ENCODE measurements at regions not wholly inside any gene's neighbourhood (a gene's known extent, or its start where the extent isn't known, plus 50 kb on each side); places are given as distances from the start of the nearest gene placed in this dataset.
"Not testable (repeated sequence)": the region's sequence is repeated elsewhere in the genome, so short reads cannot be mapped to it uniquely, and the experiment has no call there.

DNA sequence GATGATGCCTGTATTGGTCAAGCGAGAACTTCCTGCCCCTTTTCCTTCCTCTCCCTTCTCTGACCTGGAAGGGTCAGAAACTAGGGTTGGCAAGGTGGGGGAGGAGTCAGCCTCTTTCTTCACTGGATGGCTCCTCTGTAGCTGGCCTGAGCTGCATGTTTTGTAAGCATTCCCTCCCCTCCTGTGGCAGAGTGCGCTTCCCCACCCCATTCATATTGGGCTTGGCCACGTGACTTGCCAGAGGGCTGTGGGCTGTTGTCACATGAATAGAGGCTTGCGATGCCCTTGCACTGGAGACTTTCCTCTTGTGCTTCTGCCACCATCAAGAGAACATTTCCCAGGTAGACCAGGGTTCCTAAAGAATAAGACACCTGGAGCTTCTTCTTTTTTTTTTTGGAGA is 111.3 kb upstream of the PODXL start:
- Mint-ChIP-seq H3K9me3 (no peaks in the 10 kb centered on the region), H3K27ac (no peak overlapping the region), H3K36me3 (ENCODE audit: low read depth) (no peaks in the 10 kb centered on the region), H3K4me3 (no peak overlapping the region), H3K27me3 (ENCODE audit: low read depth) (peaks cover 6% of the 10 kb centered on the region), H3K4me1 (ENCODE audit: low read depth) (no peaks in the 10 kb centered on the region)

DNA sequence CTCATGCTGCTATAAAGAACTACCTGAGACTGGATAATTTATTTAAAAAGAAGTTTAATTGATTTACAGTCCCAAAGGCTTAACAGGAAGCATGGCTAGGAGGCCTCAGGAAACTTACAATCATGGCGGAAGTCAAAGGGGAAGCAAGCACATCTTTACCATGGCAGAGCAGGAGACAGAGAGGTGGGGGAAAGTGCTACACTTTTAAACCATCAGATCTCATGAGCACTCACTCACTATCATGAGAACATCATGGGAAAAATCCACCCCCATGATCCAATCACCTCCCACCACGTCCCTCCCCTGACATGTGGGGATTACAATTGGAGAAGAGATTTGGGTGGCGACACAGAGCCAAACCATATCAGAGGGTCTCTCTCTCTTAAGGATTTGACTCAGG is 108.6 kb upstream of the PODXL start:
- H3K4me3 Mint-ChIP-seq: no peak overlapping the region

DNA sequence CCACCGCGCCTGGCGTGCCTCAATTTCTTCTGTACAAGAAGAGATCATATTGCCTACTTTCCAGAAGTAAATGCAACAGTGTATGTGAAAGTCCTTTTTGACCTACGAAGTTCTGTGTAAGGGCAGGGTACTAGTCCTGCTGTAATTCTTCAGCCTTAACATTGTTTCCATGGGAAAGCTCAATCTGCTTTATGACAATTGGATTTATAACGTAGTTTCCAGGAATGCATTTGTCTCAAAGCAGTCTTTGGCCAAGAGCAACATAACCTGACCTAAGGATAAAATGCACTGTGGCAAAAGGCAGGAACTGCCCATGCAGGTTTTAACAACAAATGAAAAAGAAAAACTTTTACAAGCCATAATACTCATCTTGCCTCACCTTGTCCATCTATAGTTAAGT is 108.1 kb upstream of the PODXL start:
- Mint-ChIP-seq H3K27me3 (ENCODE audit: low read depth) (no peaks in the 10 kb centered on the region), H3K4me1 (ENCODE audit: low read depth) (no peaks in the 10 kb centered on the region), H3K36me3 (ENCODE audit: low read depth) (no peaks in the 10 kb centered on the region), H3K4me3 (no peak overlapping the region), H3K9me3 (no peaks in the 10 kb centered on the region), H3K27ac (no peak overlapping the region)

More for the DNA sequence above, 108.6 kb upstream of the PODXL start:
- H3K36me3 Mint-ChIP-seq (ENCODE audit: low read depth): no peaks in the 10 kb centered on the region
- H3K27me3 Mint-ChIP-seq (ENCODE audit: low read depth): no peaks in the 10 kb centered on the region
- no peaks in the 10 kb centered on the region for H3K9me3 Mint-ChIP-seq
- H3K4me1 Mint-ChIP-seq (ENCODE audit: low read depth): no peaks in the 10 kb centered on the region
- H3K27ac Mint-ChIP-seq: no peak overlapping the region

DNA sequence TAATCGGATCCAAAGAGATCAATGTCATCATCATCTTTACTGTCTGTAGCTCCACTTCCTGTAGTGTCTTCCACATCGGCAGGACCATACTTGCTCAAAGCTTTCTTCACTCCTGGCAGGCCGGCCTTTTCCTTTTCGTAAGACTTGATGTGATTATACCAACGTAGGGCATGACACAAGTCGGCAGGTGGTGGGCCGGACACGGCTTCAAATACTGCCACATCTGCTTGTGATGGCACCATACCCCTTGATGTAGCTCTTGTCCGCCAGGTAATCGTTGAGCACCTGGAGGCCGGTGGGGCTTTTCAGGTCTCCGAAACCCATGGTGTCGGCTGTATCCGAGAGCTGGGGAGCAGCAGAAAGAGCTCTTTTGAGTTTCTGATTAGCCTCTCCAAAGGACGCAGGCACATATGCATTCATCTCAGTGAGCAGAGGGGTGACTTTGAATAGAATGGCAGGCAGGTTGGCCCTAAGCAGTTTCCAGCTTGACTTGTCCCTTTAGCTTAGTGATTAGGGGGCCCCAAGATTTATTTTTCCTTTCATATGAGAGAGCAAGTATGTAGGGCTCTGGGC is 106.0 kb upstream of the PODXL start:
- H3K27ac Mint-ChIP-seq; H3K36me3 Mint-ChIP-seq (ENCODE audit: low read depth): not testable (repeated sequence)

DNA sequence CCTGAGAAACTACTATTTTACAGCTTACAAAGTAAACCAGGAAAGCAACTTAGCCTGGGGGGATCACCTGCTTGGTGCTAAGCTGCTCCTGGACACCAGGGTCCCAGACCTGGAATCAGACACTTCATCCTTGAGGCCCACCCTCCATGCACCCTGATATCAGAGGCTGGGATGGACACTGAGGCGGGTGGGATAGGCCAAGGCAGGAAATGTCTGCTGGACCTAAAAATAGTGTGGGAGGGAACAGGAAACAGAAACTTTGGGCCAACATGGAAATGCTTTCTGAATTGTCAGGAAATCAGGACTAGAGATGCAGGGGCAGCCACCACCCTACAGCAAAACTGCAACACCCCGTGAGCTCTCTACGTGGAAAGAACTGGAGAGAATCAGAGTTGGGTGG is 101.5 kb upstream of the PODXL start:
- Mint-ChIP-seq H3K4me1 (ENCODE audit: low read depth) (no peaks in the 10 kb centered on the region), H3K27me3 (ENCODE audit: low read depth) (no peaks in the 10 kb centered on the region)

More for the DNA sequence above, 106.0 kb upstream of the PODXL start:
- H3K9me3 Mint-ChIP-seq; H3K4me3 Mint-ChIP-seq; H3K4me1 Mint-ChIP-seq (ENCODE audit: low read depth); H3K27me3 Mint-ChIP-seq (ENCODE audit: low read depth): not testable (repeated sequence)

DNA sequence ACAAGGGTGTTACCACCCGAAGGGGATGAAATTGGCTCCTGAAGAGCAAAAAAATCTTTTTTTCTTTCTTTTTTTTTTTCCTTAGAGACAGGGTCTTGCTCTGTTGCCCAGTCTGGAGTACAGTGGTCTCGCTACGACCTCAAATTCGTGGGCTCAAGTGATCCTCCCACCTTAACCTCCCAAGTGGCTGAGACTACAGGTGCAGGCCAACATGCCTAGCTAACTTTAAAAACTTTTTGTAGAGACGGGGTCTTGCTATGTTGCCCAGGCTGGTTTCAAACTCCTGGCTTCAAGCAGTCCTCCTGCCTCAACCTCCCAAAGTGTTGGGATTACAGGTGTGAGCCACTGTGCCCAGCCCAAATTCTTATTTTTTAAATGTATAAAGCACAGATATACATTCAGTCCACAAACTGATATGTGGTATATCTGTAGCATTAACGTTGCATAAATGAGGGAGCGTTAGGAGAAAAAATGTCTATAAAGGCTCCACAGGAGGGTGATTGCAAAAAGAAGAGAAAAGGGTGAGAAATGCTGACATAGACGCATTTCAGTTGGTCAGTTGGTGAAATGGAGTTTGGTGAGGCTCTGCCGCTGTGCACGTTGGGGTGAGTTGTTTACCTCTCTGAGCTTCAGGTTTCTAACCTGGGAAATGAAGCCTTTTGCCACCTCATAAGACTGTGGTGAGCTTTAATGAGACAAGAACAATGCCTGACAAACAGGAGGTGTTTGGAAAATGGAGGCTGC is 100.7 kb upstream of the PODXL start:
- H3K9me3 Mint-ChIP-seq: no peaks in the 10 kb centered on the region
- no peaks in the 10 kb centered on the region for H3K27me3 Mint-ChIP-seq (ENCODE audit: low read depth)
- H3K27ac Mint-ChIP-seq: no peak overlapping the region

More for the DNA sequence above, 101.5 kb upstream of the PODXL start:
- Mint-ChIP-seq H3K4me3 (no peak overlapping the region), H3K9me3 (no peaks in the 10 kb centered on the region), H3K27ac (no peak overlapping the region), H3K36me3 (ENCODE audit: low read depth) (no peaks in the 10 kb centered on the region)

DNA sequence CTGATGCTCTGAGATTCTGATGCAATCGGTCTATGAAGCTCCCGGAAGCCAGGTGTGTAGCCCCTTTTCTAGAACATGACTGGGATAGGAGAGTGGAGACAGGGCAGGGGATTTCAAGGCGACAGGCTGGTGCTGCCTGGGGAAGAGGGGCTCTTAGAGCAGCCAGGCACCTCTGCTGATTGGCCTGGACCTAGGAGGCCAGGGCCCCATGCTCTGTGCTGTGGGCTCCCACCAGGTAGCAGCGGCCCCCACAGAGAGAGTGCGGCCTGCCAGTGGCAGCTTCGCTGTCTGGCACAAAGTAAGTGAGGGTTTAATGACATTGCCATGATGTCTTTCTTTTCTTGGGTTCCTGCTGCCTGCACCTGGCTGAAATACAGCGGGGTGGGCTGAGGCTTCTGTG is 99.4 kb upstream of the PODXL start:
- H3K4me3 Mint-ChIP-seq: no peak overlapping the region
- H3K27ac Mint-ChIP-seq: no peak overlapping the region
- H3K4me1 Mint-ChIP-seq (ENCODE audit: low read depth): no peaks in the 10 kb centered on the region
- H3K27me3 Mint-ChIP-seq (ENCODE audit: low read depth): no peaks in the 10 kb centered on the region
- no peaks in the 10 kb centered on the region for H3K9me3 Mint-ChIP-seq
- H3K36me3 Mint-ChIP-seq (ENCODE audit: low read depth): no peaks in the 10 kb centered on the region

More for the DNA sequence above, 100.7 kb upstream of the PODXL start:
- Mint-ChIP-seq H3K36me3 (ENCODE audit: low read depth) (no peaks in the 10 kb centered on the region), H3K4me1 (ENCODE audit: low read depth) (no peaks in the 10 kb centered on the region), H3K4me3 (no peak overlapping the region)

DNA sequence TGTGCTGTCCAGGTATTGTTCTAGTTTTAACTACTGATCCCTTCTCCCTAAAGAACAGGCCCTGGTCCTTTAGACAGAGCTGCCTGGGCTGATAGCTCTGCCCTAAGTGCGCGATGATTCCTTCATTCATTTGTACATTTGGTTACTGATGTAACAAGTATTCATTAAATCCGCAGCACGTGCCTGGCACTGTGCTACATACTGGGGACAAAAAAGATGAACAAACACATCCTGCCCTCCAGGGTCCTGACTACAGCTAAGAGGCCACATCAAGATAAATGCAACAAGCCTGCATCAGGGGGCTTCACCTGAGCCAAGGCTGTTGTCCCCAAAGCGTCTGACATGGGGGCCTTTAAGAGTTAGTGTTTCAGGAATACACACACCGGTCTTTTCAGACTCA is 99.0 kb upstream of the PODXL start:
- no peaks in the 10 kb centered on the region for H3K36me3 Mint-ChIP-seq (ENCODE audit: low read depth)
- H3K27ac Mint-ChIP-seq: no peak overlapping the region
- H3K4me3 Mint-ChIP-seq: no peak overlapping the region
- no peaks in the 10 kb centered on the region for H3K27me3 Mint-ChIP-seq (ENCODE audit: low read depth)
- no peaks in the 10 kb centered on the region for H3K9me3 Mint-ChIP-seq
- no peaks in the 10 kb centered on the region for H3K4me1 Mint-ChIP-seq (ENCODE audit: low read depth)

DNA sequence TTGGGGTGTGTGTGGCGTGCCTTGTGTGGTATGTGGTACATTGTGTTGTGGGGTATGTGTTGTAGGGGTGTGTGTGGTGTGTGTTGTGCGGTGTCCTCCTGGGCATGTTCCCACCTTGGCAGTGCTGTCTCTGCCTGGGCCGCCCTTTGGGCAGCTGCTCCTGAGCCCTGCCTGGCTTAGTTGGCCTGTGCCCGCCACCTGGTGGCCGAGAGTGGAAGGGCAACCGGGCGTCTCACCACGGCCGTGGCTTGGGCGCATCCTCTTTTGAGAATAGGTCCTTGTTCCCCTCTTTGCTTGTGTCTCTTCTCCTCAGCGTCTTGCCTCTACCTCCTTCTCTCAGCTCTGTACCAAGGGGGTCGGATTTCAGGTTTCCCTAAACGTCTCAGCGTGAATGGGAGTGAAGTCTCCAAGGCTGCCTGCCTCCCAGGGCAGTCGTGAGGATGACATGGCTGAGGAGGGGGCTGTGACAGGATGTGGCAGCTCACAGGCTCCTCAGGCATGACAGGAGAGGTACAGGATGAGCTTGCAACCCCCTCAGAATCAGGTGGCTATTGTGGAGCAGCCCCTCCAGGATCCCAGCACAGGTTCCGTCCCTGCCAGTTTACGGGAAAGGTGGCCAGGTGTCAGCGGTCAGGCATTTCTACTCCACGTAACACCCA is 98.4 kb upstream of the PODXL start:
- Mint-ChIP-seq H3K27me3 (ENCODE audit: low read depth) (no peaks in the 10 kb centered on the region), H3K36me3 (ENCODE audit: low read depth) (no peaks in the 10 kb centered on the region), H3K4me3 (no peak overlapping the region), H3K27ac (no peak overlapping the region), H3K9me3 (no peaks in the 10 kb centered on the region), H3K4me1 (ENCODE audit: low read depth) (no peaks in the 10 kb centered on the region)

DNA sequence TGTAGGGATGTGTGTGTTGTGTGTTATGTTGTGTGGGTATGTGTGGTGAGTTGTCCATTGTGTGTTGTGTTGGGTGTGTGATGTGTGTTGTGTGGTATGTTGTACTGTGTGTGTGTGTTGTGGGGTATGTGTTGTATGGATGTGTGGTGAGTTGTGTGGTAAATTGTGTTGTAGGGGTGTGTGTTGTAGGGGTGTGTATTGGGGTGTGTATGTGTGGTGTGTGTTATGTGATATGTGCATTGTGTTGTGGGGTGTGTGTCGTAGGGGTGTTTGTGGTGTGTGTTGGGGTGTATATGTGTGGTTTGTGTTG is 97.8 kb upstream of the PODXL start:
- H3K4me3 Mint-ChIP-seq: no peak overlapping the region
- peak overlapping the region; percentile 4 for H3K27ac Mint-ChIP-seq
- no peaks in the 10 kb centered on the region for H3K27me3 Mint-ChIP-seq (ENCODE audit: low read depth)

DNA sequence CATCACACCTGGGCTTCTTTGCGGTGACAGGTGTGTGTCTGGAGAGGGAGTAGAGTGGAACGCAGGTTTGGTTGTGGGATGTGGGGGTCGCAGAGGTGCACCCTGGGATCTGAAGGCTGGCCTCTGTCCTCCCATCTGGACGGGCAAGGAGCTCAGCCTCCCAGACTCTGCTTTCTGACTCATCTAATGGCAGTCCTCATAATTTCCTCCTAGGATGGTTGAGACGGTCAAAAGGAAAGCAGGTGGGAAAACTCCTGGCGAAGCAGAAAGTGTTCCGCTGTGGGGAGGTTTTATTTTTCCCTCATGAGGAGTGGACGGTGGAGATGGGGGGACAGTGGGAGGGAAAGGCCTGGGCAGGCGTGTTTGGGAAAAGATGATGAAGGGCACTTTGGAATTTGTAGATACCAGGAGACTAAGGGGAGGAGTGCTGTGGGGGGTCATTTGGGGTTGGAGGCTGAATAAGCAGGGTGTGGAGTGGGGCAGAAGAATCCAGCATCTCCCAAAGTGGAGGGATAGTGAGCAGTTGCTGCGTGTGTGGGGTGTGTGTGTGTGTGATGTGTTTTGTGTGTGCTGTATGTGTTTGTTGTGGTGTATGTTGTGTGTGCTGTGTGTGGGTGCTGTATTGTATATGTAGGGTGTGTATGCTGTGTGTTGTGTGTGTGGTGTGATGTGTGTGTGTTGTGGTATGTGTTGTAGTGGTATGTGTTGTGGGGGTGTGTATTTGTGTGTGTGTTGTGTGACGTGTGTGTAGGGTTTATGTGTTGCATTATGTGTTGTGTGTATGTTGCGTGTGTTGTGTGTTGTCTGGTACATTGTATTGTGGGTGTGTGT is 97.2 kb upstream of the PODXL start:
- no peak overlapping the region for H3K4me3 Mint-ChIP-seq
- H3K36me3 Mint-ChIP-seq (ENCODE audit: low read depth): no peaks in the 10 kb centered on the region
- H3K27ac Mint-ChIP-seq: peak overlapping the region; percentile 4
- no peaks in the 10 kb centered on the region for H3K9me3 Mint-ChIP-seq
- H3K27me3 Mint-ChIP-seq (ENCODE audit: low read depth): no peaks in the 10 kb centered on the region
- H3K4me1 Mint-ChIP-seq (ENCODE audit: low read depth): no peaks in the 10 kb centered on the region

More for the DNA sequence above, 97.8 kb upstream of the PODXL start:
- no peaks in the 10 kb centered on the region for H3K9me3 Mint-ChIP-seq
- no peaks in the 10 kb centered on the region for H3K36me3 Mint-ChIP-seq (ENCODE audit: low read depth)
- H3K4me1 Mint-ChIP-seq (ENCODE audit: low read depth): no peaks in the 10 kb centered on the region

DNA sequence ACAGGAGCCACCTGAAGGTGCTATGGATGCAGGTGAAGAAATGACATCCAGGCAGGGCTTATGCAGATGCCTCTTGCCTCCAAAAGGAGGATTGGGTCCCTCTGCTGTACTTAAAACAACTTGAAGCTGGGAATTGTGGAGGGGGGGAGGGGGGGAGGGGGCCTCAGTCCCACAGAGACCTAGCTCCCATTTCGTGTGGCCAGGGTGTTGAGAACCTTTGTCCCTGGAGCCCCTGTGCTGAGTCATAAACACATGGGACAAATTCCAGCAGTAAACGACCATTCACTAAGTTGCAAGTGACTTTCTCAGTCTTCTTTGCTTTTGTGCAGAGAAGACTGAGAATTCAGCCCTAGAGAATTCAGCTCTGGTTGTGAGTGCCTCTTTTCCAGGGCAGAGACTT is 96.5 kb upstream of the PODXL start:
- Mint-ChIP-seq H3K36me3 (ENCODE audit: low read depth) (no peaks in the 10 kb centered on the region), H3K27ac (no peak overlapping the region), H3K9me3 (no peaks in the 10 kb centered on the region), H3K27me3 (ENCODE audit: low read depth) (no peaks in the 10 kb centered on the region), H3K4me1 (ENCODE audit: low read depth) (no peaks in the 10 kb centered on the region), H3K4me3 (no peak overlapping the region)

DNA sequence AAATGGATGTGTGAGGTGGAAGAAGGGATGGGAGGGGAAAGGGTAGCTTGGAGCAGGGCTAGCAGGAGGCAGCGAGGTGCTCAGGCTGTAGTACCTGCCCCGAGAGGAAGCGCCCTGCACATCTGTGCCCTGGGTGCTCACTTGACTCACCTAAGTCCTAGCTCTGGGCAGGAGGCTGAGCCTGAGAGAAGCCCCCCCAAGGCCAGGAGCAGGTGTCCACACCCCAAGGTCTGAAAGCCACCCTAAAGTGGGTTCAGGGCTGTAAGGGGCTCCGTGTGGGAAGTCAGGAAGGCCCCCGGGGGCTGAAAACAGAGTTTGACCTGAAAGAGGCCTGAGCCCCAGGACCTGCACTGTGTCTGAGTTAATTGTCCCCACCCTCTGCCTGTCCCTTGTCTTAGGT is 95.8 kb upstream of the PODXL start:
- Mint-ChIP-seq H3K4me3 (no peak overlapping the region), H3K4me1 (ENCODE audit: low read depth) (no peaks in the 10 kb centered on the region), H3K27ac (no peak overlapping the region), H3K9me3 (no peaks in the 10 kb centered on the region), H3K27me3 (ENCODE audit: low read depth) (no peaks in the 10 kb centered on the region), H3K36me3 (ENCODE audit: low read depth) (no peaks in the 10 kb centered on the region)

DNA sequence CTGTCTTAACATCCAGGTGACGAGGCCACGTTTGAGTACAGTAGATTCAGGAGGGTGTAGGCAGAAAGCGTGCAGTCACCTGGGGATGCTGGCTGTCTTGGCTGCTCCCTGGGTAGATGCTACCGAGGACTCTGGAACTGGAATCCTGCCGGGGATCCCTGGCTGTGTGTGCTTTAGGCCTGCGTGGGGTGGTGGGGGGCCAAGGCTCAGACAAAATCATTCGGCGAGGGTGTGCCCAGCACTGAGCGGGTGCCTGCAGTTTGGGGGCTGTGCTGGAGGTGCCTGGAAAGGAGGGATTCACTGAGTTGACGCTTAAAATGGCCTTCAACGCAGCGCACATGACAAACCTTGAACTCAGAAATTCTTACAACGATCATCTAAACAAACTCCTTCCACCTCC is 93.5 kb upstream of the PODXL start:
- H3K9me3 Mint-ChIP-seq: no peaks in the 10 kb centered on the region
- no peak overlapping the region for H3K27ac Mint-ChIP-seq
- no peaks in the 10 kb centered on the region for H3K4me1 Mint-ChIP-seq (ENCODE audit: low read depth)
- H3K36me3 Mint-ChIP-seq (ENCODE audit: low read depth): no peaks in the 10 kb centered on the region
- no peaks in the 10 kb centered on the region for H3K27me3 Mint-ChIP-seq (ENCODE audit: low read depth)
- no peak overlapping the region for H3K4me3 Mint-ChIP-seq
